Type B pancreatic cell (in vitro differentiated cells): ENCODE measurements at regions not wholly inside any gene's neighbourhood (a gene's known extent, or its start where the extent isn't known, plus 50 kb on each side); places are given as distances from the start of the nearest gene placed in this dataset.

Experiments used
- DNase-seq: peaks from one replicate; pipeline ENCODE4 v3.0.0; 2021; ENCODE audit warnings: mixed read lengths; ENCODE audit not compliant: unreplicated experiment; ENCODE audit errors: extremely low spot score
- H3K27ac Mint-ChIP-seq: 2 replicates; pipeline ENCODE4 v1.8.0; 2021; ENCODE audit warnings: mild to moderate bottlenecking, mixed read lengths
- H3K27me3 Mint-ChIP-seq: 2 replicates; pipeline ENCODE4 v1.8.0; 2021; ENCODE audit warnings: mixed read lengths
- H3K36me3 Mint-ChIP-seq: 2 replicates; pipeline ENCODE4 v1.8.0; 2021; ENCODE audit warnings: mixed read lengths
- H3K4me1 Mint-ChIP-seq: one replicate; pipeline ENCODE4 v1.8.0; 2021; ENCODE audit warnings: mixed read lengths; ENCODE audit not compliant: unreplicated experiment
- H3K4me3 Mint-ChIP-seq: 2 replicates; pipeline ENCODE4 v1.8.0; 2021; ENCODE audit warnings: mild to moderate bottlenecking, mixed read lengths
- H3K9me3 Mint-ChIP-seq: 2 replicates; pipeline ENCODE4 v1.8.0; 2021; ENCODE audit warnings: mixed read lengths
- TF ChIP-seq, protein P1 (sequence below): fragments of 200-600 bp; sonication (generic); conservative IDR thresholded peaks from 2 replicates; pipeline ENCODE4 v1.5.0; 2021; ENCODE audit warnings: antibody characterized with exemption, mild to moderate bottlenecking

DNA sequence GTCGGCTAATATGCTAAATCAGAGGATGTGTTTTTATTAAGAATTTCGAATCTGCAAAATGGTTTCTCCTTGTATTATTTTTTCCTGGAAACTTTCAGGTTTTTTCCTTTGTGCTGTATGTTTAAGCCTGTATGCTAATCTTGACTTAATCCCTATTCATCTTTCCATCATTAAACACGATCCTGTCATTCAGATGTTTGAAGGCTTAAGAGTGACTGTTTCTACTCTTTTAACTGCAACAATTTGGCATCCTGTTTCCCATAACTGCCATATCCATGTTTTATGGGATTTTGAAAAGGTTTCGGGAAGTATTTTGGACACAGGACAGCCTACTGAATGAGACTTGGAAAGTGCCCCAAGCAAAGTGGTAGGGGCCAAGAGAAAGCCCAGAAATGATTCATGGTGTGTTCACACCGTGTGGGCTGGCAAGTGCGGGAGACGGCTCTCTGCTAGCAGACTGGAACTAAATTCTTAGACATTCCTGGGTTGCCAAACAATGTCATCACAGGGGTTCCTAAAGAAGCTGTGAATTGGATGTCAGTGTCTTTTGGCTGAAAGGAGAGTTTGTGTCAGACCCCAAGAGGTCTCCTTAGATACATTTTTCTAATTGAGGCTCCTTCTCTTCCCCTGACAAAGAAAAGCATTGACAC is 125.4 kb upstream of the ADAMTS16 start:
- Mint-ChIP-seq H3K36me3 (no peaks in the 10 kb centered on the region), H3K27ac (no peak overlapping the region), H3K4me3 (no peak overlapping the region), H3K27me3 (peaks cover 5% of the 10 kb centered on the region), H3K9me3 (no peaks in the 10 kb centered on the region), H3K4me1 (peaks cover 6% of the 10 kb centered on the region)
- TF ChIP-seq, protein P1, sequence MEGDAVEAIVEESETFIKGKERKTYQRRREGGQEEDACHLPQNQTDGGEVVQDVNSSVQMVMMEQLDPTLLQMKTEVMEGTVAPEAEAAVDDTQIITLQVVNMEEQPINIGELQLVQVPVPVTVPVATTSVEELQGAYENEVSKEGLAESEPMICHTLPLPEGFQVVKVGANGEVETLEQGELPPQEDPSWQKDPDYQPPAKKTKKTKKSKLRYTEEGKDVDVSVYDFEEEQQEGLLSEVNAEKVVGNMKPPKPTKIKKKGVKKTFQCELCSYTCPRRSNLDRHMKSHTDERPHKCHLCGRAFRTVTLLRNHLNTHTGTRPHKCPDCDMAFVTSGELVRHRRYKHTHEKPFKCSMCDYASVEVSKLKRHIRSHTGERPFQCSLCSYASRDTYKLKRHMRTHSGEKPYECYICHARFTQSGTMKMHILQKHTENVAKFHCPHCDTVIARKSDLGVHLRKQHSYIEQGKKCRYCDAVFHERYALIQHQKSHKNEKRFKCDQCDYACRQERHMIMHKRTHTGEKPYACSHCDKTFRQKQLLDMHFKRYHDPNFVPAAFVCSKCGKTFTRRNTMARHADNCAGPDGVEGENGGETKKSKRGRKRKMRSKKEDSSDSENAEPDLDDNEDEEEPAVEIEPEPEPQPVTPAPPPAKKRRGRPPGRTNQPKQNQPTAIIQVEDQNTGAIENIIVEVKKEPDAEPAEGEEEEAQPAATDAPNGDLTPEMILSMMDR = no peak
- no peak for DNase-seq

DNA sequence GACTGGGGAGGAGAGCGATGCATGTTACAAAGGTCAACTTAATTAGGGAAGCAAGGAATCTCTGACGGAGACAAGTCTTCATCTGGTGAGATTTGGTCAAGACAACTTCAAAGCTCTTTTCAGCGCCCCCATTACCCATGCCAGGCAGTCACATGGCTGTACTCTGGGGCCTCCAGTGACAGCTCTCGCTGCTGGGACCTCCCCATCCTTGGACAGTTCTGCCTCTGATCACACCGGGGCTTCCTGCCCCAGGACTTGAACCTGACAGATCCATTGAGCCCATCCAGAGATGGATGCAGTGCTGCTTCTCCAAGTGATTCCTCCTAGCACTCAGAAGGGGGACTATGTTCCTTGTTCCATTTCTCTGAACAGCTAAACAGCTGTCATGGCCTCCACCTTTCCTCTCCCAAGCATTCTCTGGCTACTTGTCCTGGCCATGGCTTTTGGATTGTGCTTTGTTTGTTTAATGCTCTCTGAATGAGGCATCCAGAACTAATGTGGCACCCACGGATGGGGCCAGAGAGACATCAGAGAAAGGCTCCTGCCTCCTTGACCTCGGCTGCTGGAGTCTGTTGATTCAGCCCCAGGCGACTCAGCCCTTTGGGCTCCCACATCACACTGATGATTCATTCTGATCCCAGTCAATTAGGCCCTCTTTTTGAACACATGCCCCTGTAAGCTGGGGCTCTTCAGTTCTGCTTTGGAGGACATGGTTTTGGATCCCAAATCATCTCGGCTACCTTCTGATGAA is 122.1 kb upstream of the ADAMTS16 start:
- no peaks in the 10 kb centered on the region for H3K9me3 Mint-ChIP-seq

DNA sequence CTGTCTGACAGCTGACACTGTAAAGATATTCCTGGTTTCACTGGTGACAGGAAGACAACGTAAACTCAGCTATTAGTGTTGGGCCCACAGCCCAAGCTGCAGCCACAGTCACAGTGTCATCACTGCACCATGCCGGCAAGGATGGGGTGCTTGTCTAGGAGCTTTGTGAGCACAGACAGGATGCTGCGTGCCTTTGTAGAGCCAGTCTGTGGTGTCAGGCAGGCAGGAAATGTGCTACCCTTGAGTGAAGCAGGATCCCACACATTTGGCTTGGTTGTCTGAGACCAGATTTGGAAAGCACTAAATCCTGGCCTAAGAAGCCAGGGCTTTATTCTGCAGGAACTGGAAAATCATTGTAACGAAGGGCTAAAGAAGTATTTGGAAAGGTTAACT is 121.6 kb upstream of the ADAMTS16 start:
- peaks cover 5% of the 10 kb centered on the region for H3K27me3 Mint-ChIP-seq
- H3K4me3 Mint-ChIP-seq = no peak overlapping the region
- TF ChIP-seq, protein P1 = no peak
- peaks cover 6% of the 10 kb centered on the region for H3K4me1 Mint-ChIP-seq
- no peak for DNase-seq
- H3K36me3 Mint-ChIP-seq = no peaks in the 10 kb centered on the region
- H3K27ac Mint-ChIP-seq = peak overlapping the region; percentile 58
- no peaks in the 10 kb centered on the region for H3K9me3 Mint-ChIP-seq

More for the DNA sequence above, 122.1 kb upstream of the ADAMTS16 start:
- Mint-ChIP-seq H3K4me1 (peaks cover 6% of the 10 kb centered on the region), H3K27me3 (peaks cover 5% of the 10 kb centered on the region), H3K27ac (no peak overlapping the region), H3K4me3 (no peak overlapping the region), H3K36me3 (no peaks in the 10 kb centered on the region)
- TF ChIP-seq, protein P1 = no peak
- no peak for DNase-seq

DNA sequence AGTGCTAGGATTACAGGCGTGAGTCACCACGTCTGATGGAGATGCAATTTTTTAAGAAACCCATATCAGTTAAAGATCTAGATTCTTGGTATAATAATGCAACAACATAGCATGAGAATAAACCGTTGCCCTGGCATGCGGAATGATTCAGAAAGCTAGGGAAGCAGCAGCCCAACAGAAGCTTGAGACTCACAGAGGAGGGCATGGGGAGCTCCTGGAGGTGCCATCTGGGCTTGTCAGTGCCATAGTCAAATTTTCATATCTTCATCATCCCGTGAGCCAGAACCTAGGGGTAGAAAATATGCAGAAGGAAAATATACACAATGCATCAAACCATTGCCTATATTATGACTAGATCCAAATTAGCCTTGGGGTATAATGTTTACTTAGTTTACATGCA is 118.7 kb upstream of the ADAMTS16 start:
- no peaks in the 10 kb centered on the region for H3K27me3 Mint-ChIP-seq
- H3K4me1 Mint-ChIP-seq = no peaks in the 10 kb centered on the region
- no peaks in the 10 kb centered on the region for H3K9me3 Mint-ChIP-seq

DNA sequence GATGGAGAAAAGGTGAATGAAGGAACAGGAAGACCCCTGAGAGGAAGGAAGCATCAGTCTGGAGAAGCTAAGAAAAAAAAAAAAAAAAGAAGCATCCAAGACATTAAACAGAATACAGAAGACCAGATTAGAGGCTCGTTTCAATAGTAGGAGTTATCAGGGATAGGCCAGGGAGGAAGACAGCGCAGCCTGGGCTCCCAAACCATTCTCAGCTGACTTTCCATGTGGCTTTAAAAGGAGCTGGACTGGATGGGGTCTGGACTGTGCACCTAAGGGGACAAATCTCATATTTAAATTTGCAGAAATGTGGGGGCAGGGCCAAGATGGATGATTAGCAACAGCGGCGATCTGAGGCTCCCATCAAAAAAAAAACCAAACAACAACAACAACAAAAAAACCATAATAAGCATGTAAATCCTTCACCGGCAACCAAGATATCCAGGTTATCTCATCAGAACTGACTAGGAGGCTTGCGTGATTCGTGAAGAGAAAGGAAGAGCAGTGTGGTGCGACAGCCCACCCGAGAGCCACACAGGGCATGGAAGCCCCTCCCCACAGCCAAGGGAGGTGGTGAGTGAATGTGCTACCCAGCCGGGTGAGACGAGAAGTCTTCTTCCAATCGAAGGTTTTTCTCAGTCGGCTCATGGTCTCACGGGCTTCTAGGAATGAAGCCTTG is 114.9 kb upstream of the ADAMTS16 start:
- Mint-ChIP-seq H3K27ac (no peak overlapping the region), H3K4me3 (no peak overlapping the region), H3K4me1 (no peaks in the 10 kb centered on the region), H3K27me3 (peaks cover 4% of the 10 kb centered on the region), H3K9me3 (no peaks in the 10 kb centered on the region), H3K36me3 (no peaks in the 10 kb centered on the region)
- TF ChIP-seq, protein P1 = no peak
- DNase-seq = no peak

More for the DNA sequence above, 118.7 kb upstream of the ADAMTS16 start:
- TF ChIP-seq, protein P1 = no peak
- Mint-ChIP-seq H3K36me3 (no peaks in the 10 kb centered on the region), H3K4me3 (no peak overlapping the region), H3K27ac (no peak overlapping the region)
- no peak for DNase-seq
